Nephron progenitor cell (in vitro differentiated cells): ENCODE measurements at regions not wholly inside any gene's neighbourhood (a gene's known extent, or its start where the extent isn't known, plus 50 kb on each side); places are given as distances from the start of the nearest gene placed in this dataset.

Experiments
- DNase-seq: peaks from one replicate; pipeline ENCODE4 v3.0.0; 2021
- H3K27ac Mint-ChIP-seq: 2 replicates; pipeline ENCODE4 v1.8.0; 2021; ENCODE audit warnings: mild to moderate bottlenecking, moderate library complexity, mixed read lengths
- H3K27me3 Mint-ChIP-seq: 2 replicates; pipeline ENCODE4 v1.8.0; 2021; ENCODE audit warnings: mild to moderate bottlenecking, low read depth, mixed read lengths; ENCODE audit not compliant: poor library complexity
- H3K36me3 Mint-ChIP-seq: 2 replicates; pipeline ENCODE4 v1.8.0; 2021; ENCODE audit warnings: low read depth, mixed read lengths
- H3K4me1 Mint-ChIP-seq: 2 replicates; pipeline ENCODE4 v1.8.0; 2021; ENCODE audit warnings: mixed read lengths
- H3K4me3 Mint-ChIP-seq: 2 replicates; pipeline ENCODE4 v1.8.0; 2021; ENCODE audit warnings: mild to moderate bottlenecking, moderate library complexity, mixed read lengths
- H3K9me3 Mint-ChIP-seq: 2 replicates; pipeline ENCODE4 v1.8.0; 2021; ENCODE audit warnings: mild to moderate bottlenecking, moderate library complexity, mixed read lengths
- CTCF ChIP-seq: fragments of 200-600 bp; sonication (generic); IDR thresholded peaks from 2 replicates; pipeline ENCODE4 v1.5.0; 2021; ENCODE audit warnings: antibody characterized with exemption

- H3K27me3 Mint-ChIP-seq = no peaks in the 10 kb centered on the region
- DNase-seq = no peak
- no peak overlapping the region for H3K27ac Mint-ChIP-seq
- no peaks in the 10 kb centered on the region for H3K9me3 Mint-ChIP-seq
- H3K4me1 Mint-ChIP-seq = no peaks in the 10 kb centered on the region
- H3K4me3 Mint-ChIP-seq = no peak overlapping the region
- TF ChIP-seq CTCF = no peak
- H3K36me3 Mint-ChIP-seq = no peaks in the 10 kb centered on the region
Measured at GRCh38 chr3:162938083-162938482, 1441.5 kb downstream of the OTOL1 start.

GRCh38 chr3:162945626-162946025, 1449.0 kb downstream of the OTOL1 start:
- Mint-ChIP-seq H3K4me3 (no peak overlapping the region), H3K4me1 (no peaks in the 10 kb centered on the region), H3K27ac (no peak overlapping the region), H3K9me3 (peaks cover 7% of the 10 kb centered on the region), H3K27me3 (no peaks in the 10 kb centered on the region), H3K36me3 (no peaks in the 10 kb centered on the region)
- no peak for DNase-seq
- no peak for TF ChIP-seq CTCF

GRCh38 chr3:162956711-162957110, 1460.1 kb downstream of the OTOL1 start:
- Mint-ChIP-seq H3K36me3 (no peaks in the 10 kb centered on the region), H3K27me3 (no peaks in the 10 kb centered on the region), H3K4me3 (no peak overlapping the region), H3K27ac (no peak overlapping the region), H3K9me3 (peaks cover 3% of the 10 kb centered on the region), H3K4me1 (no peaks in the 10 kb centered on the region)
- TF ChIP-seq CTCF = no peak
- no peak for DNase-seq

- H3K27ac Mint-ChIP-seq = no peak overlapping the region
- H3K9me3 Mint-ChIP-seq = peaks cover 16% of the 10 kb centered on the region
- H3K36me3 Mint-ChIP-seq = no peaks in the 10 kb centered on the region
- no peaks in the 10 kb centered on the region for H3K4me1 Mint-ChIP-seq
- DNase-seq = no peak
- TF ChIP-seq CTCF = no peak
- H3K4me3 Mint-ChIP-seq = no peak overlapping the region
- H3K27me3 Mint-ChIP-seq = no peaks in the 10 kb centered on the region
Measured at GRCh38 chr3:162960269-162960668, 1463.7 kb downstream of the OTOL1 start.

- H3K36me3 Mint-ChIP-seq = no peaks in the 10 kb centered on the region
- H3K9me3 Mint-ChIP-seq = peaks cover 26% of the 10 kb centered on the region
Measured at GRCh38 chr3:162970292-162970691, 1473.7 kb downstream of the OTOL1 start.

More at GRCh38 chr3:162970292-162970691, 1473.7 kb downstream of the OTOL1 start:
- H3K27me3 Mint-ChIP-seq = peaks cover 3% of the 10 kb centered on the region
- H3K4me3 Mint-ChIP-seq = no peak overlapping the region
- no peak for TF ChIP-seq CTCF
- no peaks in the 10 kb centered on the region for H3K4me1 Mint-ChIP-seq
- no peak overlapping the region for H3K27ac Mint-ChIP-seq
- no peak for DNase-seq
